ENCODE measurements at regions not wholly inside any gene's neighbourhood (a gene's known extent, or its start where the extent isn't known, plus 50 kb on each side); places are given as distances from the start of the nearest gene placed in this dataset.

GRCh38 chr10:84075226-84076046 lies 63.9 kb upstream of the GHITM start:
- H3K36me3 ChIP-seq (replicated peaks; ENCODE audit: insufficient read depth, low read length), result no peaks in the 10 kb centered on the region
- H3K4me3 ChIP-seq (ENCODE audit: low read length), result no peak overlapping the region
- H2AFZ ChIP-seq (ENCODE audit: low read length), result no peak overlapping the region
- no peak overlapping the region for H3K4me2 ChIP-seq (ENCODE audit: low read depth, low read length)
- H4K20me1 ChIP-seq (ENCODE audit: insufficient read depth, low read length), result no peaks in the 10 kb centered on the region
- no peak for TF ChIP-seq EZH2 (optimal IDR thresholded peaks at IDR 0.05; ENCODE audit: low read depth, low read length)
- no peak for TF ChIP-seq EZH2phosphoT487 (IDR thresholded peaks at IDR 0.05; ENCODE audit: low read length)
- TF ChIP-seq, protein P1, sequence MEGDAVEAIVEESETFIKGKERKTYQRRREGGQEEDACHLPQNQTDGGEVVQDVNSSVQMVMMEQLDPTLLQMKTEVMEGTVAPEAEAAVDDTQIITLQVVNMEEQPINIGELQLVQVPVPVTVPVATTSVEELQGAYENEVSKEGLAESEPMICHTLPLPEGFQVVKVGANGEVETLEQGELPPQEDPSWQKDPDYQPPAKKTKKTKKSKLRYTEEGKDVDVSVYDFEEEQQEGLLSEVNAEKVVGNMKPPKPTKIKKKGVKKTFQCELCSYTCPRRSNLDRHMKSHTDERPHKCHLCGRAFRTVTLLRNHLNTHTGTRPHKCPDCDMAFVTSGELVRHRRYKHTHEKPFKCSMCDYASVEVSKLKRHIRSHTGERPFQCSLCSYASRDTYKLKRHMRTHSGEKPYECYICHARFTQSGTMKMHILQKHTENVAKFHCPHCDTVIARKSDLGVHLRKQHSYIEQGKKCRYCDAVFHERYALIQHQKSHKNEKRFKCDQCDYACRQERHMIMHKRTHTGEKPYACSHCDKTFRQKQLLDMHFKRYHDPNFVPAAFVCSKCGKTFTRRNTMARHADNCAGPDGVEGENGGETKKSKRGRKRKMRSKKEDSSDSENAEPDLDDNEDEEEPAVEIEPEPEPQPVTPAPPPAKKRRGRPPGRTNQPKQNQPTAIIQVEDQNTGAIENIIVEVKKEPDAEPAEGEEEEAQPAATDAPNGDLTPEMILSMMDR (IDR thresholded peaks at IDR 0.05; ENCODE audit: low read length), result no peak
- no peak for DNase-seq
- no peak overlapping the region for H3K27ac ChIP-seq (ENCODE audit: low read length)
- H3K27me3 ChIP-seq (replicated peaks; ENCODE audit: insufficient read depth, low read length), result no peaks in the 10 kb centered on the region
- no peaks in the 10 kb centered on the region for H3K79me2 ChIP-seq (ENCODE audit: low read length)
- no peaks in the 10 kb centered on the region for H3K9me3 ChIP-seq (replicated peaks; ENCODE audit: insufficient read depth, low read length)
- no peaks in the 10 kb centered on the region for H3K4me1 ChIP-seq (ENCODE audit: low read length)
- no peak overlapping the region for H3K9ac ChIP-seq (ENCODE audit: low read length)
- no peaks in the 10 kb centered on the region for H3F3A ChIP-seq (ENCODE audit: insufficient read depth, low read length)
- no peaks in the 10 kb centered on the region for H3K9me2 ChIP-seq (replicated peaks; ENCODE audit: insufficient read depth, low read length)

GRCh38 chr10:84076047-84076388 lies 63.3 kb upstream of the GHITM start:
- Histone ChIP-seq H3K79me2 (ENCODE audit: low read length) (no peaks in the 10 kb centered on the region), H3K27ac (ENCODE audit: low read length) (no peak overlapping the region), H3F3A (ENCODE audit: insufficient read depth, low read length) (no peaks in the 10 kb centered on the region), H3K9me3 (replicated peaks; ENCODE audit: insufficient read depth, low read length) (no peaks in the 10 kb centered on the region), H3K4me1 (ENCODE audit: low read length) (no peaks in the 10 kb centered on the region), H3K9ac (ENCODE audit: low read length) (no peak overlapping the region), H3K4me2 (ENCODE audit: low read depth, low read length) (no peak overlapping the region), H2AFZ (ENCODE audit: low read length) (no peak overlapping the region), H3K27me3 (replicated peaks; ENCODE audit: insufficient read depth, low read length) (no peaks in the 10 kb centered on the region), H3K9me2 (replicated peaks; ENCODE audit: insufficient read depth, low read length) (no peaks in the 10 kb centered on the region), H3K36me3 (replicated peaks; ENCODE audit: insufficient read depth, low read length) (no peaks in the 10 kb centered on the region), H4K20me1 (ENCODE audit: insufficient read depth, low read length) (no peaks in the 10 kb centered on the region), H3K4me3 (ENCODE audit: low read length) (no peak overlapping the region)
- no peak for DNase-seq
- TF ChIP-seq, protein P1 (IDR thresholded peaks at IDR 0.05; ENCODE audit: low read length), result no peak
- TF ChIP-seq EZH2 (optimal IDR thresholded peaks at IDR 0.05; ENCODE audit: low read depth, low read length) (no peak), EZH2phosphoT487 (IDR thresholded peaks at IDR 0.05; ENCODE audit: low read length) (no peak)

GRCh38 chr10:84076540-84077195 lies 62.6 kb upstream of the GHITM start:
- Histone ChIP-seq H3K9me3 (replicated peaks; ENCODE audit: insufficient read depth, low read length) (no peaks in the 10 kb centered on the region), H3K9ac (ENCODE audit: low read length) (no peak overlapping the region), H3K27me3 (replicated peaks; ENCODE audit: insufficient read depth, low read length) (no peaks in the 10 kb centered on the region), H3K36me3 (replicated peaks; ENCODE audit: insufficient read depth, low read length) (no peaks in the 10 kb centered on the region), H2AFZ (ENCODE audit: low read length) (no peak overlapping the region), H3K27ac (ENCODE audit: low read length) (no peak overlapping the region), H3K4me1 (ENCODE audit: low read length) (no peaks in the 10 kb centered on the region), H3K4me3 (ENCODE audit: low read length) (no peak overlapping the region), H3K79me2 (ENCODE audit: low read length) (no peaks in the 10 kb centered on the region), H3F3A (ENCODE audit: insufficient read depth, low read length) (no peaks in the 10 kb centered on the region), H3K4me2 (ENCODE audit: low read depth, low read length) (no peak overlapping the region), H3K9me2 (replicated peaks; ENCODE audit: insufficient read depth, low read length) (no peaks in the 10 kb centered on the region), H4K20me1 (ENCODE audit: insufficient read depth, low read length) (no peaks in the 10 kb centered on the region)
- TF ChIP-seq, protein P1 (IDR thresholded peaks at IDR 0.05; ENCODE audit: low read length), result no peak
- TF ChIP-seq EZH2 (optimal IDR thresholded peaks at IDR 0.05; ENCODE audit: low read depth, low read length) (no peak), EZH2phosphoT487 (IDR thresholded peaks at IDR 0.05; ENCODE audit: low read length) (no peak)
- DNase-seq, result no peak

Data from MM.1S (cell line).